Glomerular endothelial cell (primary cell): ENCODE measurements at regions not wholly inside any gene's neighbourhood (a gene's known extent, or its start where the extent isn't known, plus 50 kb on each side); places are given as distances from the start of the nearest gene placed in this dataset.

Experiments used
- DNase-seq: peaks from one replicate; pipeline ENCODE4 v3.0.0-alpha.2; 2011; ENCODE audit warnings: low read depth, low spot score; ENCODE audit errors: extremely low read depth

- no peak for DNase-seq
Observed at GRCh38 chr13:83618966-83619365, 263.3 kb downstream of the SLITRK1 start.

DNA sequence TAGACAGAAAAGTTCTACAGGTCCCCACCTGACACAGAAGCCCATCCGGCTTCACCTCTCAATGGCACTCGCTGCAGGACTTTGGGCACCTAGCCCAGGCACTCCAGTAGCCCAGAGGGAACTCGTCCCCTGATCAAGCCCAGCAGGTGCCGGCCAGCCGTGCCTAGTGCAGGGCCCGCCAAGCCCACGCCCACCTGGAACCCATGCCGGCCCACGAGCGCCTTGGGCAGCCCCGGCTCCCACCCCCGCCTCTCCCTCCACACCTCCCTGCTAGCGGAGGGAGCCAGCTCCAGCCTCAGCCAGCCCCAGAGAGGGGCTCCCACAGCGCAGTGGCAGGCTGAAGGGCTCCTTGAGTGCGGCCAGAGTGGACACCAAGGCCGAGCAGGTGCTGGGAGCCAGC lies 268.8 kb downstream of the SLITRK1 start:
- no peak for DNase-seq

GRCh38 chr13:83601539-83601938 lies 280.7 kb downstream of the SLITRK1 start:
- DNase-seq = no peak

GRCh38 chr13:83592095-83592494 lies 290.2 kb downstream of the SLITRK1 start:
- DNase-seq = no peak

DNA sequence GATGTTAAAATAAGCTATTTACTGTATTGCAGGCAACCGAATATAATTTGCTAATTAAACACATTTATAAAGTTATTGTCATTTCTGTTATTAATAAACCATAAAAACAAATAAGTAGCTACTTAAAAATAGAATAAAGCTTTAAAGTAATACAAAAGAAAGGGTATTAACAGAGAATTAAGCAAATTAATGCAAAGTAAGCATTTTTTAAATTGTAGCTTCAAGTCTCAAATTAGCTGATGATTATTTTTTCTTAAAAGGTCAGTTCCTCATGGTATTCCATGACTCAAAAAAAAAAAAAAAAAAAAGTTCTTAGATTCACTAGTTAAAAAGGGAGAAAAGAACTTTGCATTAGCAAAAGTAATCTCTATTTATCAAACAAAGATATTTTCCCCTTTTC lies 292.5 kb downstream of the SLITRK1 start:
- DNase-seq = no peak

GRCh38 chr13:83577183-83577582 lies 305.1 kb downstream of the SLITRK1 start:
- DNase-seq = no peak

- no peak for DNase-seq
Observed at GRCh38 chr13:83568019-83568418, 314.3 kb downstream of the SLITRK1 start.

DNA sequence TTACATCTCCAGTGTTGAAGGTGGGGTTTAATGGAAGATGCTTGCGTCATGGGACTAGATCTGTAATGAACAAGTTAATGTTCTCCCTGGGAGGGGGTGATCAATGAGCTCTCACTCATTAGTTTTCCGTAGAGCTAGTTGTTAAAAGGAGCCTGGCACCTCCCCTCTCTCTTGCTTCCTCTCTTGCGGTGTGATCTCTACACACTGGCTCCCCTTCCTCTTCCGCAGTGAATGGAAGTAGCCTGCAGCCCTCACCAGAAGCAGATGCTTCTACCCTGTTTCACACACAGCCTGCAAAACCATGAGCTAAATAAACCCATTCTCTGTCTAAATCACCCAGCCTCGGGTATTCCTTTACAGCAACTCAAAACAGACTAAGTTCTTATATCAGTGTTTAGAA lies 318.8 kb downstream of the SLITRK1 start:
- DNase-seq = no peak

DNA sequence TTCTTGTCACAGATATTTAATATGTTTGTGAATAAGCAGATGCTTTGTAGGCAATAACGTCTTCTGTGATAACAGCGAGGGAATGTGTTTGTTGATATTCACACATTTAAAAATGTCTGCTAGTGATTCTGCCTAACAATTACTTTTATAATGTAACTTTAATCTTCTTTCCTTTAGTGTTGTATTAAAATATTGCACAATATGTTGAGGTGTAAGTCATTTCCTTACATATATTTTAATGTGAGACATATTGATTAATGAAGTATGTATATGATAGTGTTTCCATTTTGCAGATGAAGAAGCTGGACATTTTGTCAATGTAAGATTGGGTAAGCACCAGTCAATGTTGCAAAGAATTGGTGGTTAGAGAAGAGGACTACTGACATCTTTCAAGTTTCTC lies 324.4 kb downstream of the SLITRK1 start:
- DNase-seq = no peak

DNA sequence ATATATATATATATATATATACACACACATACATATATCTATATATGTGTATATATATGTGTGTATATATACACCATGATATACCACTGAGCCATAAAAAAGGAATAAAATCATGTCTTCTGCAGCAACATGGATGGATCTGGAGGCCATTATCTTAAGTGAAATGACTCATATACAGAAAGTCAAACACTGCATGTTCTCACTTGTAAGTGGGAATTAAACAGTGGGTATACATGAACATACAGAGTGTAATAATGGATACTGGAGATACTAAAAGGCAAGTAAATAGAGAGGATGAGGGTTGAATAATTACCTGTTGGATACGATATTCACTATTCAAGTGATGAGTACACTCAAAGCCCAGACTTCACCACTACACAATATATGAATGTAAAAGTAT lies 332.6 kb downstream of the SLITRK1 start:
- DNase-seq = no peak

GRCh38 chr13:83547043-83547442 lies 335.2 kb downstream of the SLITRK1 start:
- no peak for DNase-seq

- DNase-seq = no peak
Observed at GRCh38 chr13:83546476-83546875, 335.8 kb downstream of the SLITRK1 start.

DNA sequence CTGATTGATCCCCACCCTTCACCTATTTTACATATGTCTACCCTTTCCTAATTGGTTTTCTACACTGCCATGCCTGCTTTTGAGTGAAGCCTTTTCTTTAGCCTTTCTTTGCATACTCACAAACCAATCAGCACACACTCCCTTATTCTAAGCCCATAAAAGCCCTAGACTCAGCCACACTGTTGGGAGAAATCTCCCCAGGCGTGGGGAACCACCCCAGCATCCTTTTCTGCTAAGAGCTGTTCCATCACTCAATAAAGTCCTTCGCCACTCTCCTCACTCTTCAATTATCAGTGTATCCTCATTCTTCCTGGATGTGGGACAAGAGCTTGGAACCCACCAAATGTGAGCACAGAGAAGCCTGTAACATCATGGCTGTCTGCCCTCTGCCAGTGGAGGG lies 343.6 kb downstream of the SLITRK1 start:
- no peak for DNase-seq

- DNase-seq = no peak
Observed at GRCh38 chr13:83536941-83537340, 345.3 kb downstream of the SLITRK1 start.

DNA sequence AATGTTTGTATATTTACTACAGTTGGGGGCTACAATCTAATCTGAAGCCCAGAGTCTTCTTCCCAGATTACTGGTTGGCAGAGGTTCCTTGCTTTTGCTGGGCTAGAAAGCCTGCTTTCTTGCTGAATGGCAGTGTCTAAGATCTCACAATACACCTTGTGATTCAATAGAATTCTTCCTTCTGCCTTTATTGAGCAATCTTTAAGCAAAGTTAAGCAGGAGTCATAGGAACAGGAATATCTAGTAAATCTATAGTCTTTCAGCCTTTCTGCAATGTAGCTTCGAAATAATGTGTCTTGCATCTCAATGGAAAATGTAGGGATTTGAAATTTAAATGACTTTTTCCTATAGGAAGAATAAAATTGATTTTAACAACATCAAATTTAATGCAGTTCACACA lies 346.1 kb downstream of the SLITRK1 start:
- DNase-seq = no peak

DNA sequence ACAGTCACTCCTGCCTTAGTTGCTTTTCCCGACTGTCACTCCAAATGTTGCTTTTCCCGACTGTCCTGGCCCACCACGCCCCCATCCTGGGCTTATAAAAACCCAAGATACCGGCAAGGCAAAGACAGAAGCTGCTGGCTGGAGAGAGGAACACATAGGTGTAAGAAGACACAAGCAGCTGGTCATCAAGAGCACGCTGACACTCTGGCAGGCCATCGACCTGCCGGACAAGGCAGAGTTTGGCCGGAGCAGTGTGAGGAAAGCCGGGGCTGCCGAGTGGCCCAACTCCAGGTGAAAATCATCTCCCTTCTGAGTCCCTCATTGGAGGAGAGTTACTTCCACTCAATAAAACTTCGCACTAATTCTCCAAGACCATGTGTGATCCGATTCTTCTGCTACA lies 349.5 kb downstream of the SLITRK1 start:
- no peak for DNase-seq

DNA sequence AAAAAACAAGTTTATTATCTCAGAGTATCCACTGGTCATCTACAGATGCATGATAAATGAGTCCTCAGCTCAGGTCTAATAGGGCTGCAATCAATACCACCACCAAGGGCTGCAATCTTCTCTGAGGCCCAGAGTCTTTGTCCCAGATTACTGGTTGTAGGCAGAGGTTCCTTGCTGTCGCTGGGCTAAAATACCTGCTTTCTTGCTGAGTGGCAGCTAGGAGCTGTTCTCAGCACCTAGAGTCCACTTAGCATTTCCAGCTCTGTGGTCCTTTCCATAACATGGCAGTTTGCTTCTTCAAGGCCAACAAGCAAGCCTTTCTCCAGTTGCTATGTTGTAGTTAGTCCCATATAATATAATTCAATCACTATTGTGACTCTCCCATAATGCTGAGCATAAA lies 351.3 kb downstream of the SLITRK1 start:
- DNase-seq = no peak

- no peak for DNase-seq
Observed at GRCh38 chr13:83516781-83517180, 365.5 kb downstream of the SLITRK1 start.

DNA sequence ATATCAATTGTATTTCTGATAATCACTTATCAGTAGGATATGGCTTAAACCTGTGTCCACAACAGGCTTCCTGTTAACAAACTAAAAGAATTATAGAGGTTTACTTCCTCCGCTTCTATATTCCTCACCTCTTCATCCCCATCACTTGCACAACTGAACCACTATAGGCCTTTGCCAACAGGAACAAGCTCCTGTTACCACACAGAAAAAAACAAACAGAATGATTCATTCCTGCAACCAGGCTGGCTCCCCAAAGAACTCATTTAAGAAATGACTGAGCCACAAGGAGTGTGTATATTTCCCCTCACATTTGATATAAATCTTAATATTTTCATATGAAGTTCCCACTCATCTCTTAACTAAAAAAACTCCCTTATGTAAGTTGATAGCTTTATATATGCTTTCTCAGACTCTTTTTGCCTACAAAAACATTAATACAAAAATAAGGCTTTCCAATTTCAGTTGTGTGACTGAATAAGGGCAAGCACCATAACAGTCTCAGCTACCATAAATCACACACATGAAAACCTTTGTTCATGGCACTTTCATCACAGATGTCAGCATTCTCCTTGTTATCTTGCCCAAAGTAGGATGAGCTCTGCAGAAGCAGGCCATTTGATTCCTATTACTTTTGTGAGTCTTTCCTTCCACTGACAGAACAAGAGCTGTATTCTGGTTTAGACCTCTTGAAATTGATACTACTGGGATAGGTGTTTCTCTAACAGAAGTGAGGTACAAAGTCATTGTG lies 366.8 kb downstream of the SLITRK1 start:
- DNase-seq = no peak

DNA sequence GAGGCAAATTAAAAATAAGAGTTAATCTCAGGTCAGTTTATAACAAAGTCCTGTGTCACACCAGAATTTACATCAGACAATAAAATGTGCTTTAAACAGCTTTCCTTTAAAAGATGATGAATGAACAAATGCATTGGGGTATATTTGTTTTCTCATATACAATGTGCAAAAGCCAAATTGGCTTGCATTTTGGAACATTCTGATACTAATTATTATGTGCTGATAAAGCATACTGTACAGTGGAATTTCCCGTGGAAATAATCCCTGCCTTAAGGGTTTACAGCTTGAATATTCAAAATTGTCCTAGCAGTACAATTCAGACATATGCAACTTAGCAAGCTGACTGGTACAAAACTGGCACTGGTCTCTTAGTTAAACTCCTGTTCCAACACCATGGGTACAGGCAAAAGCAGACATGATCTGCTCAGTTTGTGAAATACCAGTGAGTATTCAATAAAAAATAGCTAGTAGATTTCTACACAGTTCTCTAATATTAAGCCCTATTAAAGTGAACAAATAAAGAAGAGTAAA lies 373.4 kb downstream of the SLITRK1 start:
- DNase-seq = no peak

- no peak for DNase-seq
Observed at GRCh38 chr13:83503424-83503823, 378.9 kb downstream of the SLITRK1 start.

- no peak for DNase-seq
Observed at GRCh38 chr13:83499286-83499685, 383.0 kb downstream of the SLITRK1 start.
